HG03469 (cell line): ENCODE measurements at regions not wholly inside any gene's neighbourhood (a gene's known extent, or its start where the extent isn't known, plus 50 kb on each side); places are given as distances from the start of the nearest gene placed in this dataset.

Experiments
- ATAC-seq: cut with Tn5 transposase; IDR thresholded peaks from one replicate; pipeline ENCODE4 v1.9.1; 2021; ENCODE audit warnings: mild to moderate bottlenecking, moderate library complexity, moderate number of reproducible peaks; ENCODE audit not compliant: unreplicated experiment

- ATAC-seq: no peak
Observed at GRCh38 chr7:41255716-41256115, 447.2 kb downstream of the INHBA start.

GRCh38 chr7:41255113-41255512, 447.8 kb downstream of the INHBA start:
- ATAC-seq: no peak

- no peak for ATAC-seq
Observed at GRCh38 chr7:41252957-41253356, 449.9 kb downstream of the INHBA start.

- ATAC-seq: no peak
Observed at GRCh38 chr7:41252551-41252950, 450.3 kb downstream of the INHBA start.

- no peak for ATAC-seq
Observed at GRCh38 chr7:41247143-41247865, 455.6 kb downstream of the INHBA start.

GRCh38 chr7:41245916-41246315, 457.0 kb downstream of the INHBA start:
- ATAC-seq: no peak

GRCh38 chr7:41244246-41244645, 458.6 kb downstream of the INHBA start:
- no peak for ATAC-seq

GRCh38 chr7:41241641-41242040, 461.2 kb downstream of the INHBA start:
- ATAC-seq: no peak

- ATAC-seq: no peak
Observed at GRCh38 chr7:41239596-41239995, 463.3 kb downstream of the INHBA start.

- ATAC-seq: no peak
Observed at GRCh38 chr7:41238851-41239331, 464.0 kb downstream of the INHBA start.

GRCh38 chr7:41237956-41238355, 464.9 kb downstream of the INHBA start:
- ATAC-seq: no peak

GRCh38 chr7:41232086-41232485, 470.8 kb downstream of the INHBA start:
- no peak for ATAC-seq

GRCh38 chr7:41224063-41224763, 478.7 kb downstream of the INHBA start:
- ATAC-seq: no peak

GRCh38 chr7:41222746-41223145, 480.1 kb downstream of the INHBA start:
- ATAC-seq: no peak

GRCh38 chr7:41220266-41220665, 482.6 kb downstream of the INHBA start:
- ATAC-seq: no peak

GRCh38 chr7:41219276-41219675, 483.6 kb downstream of the INHBA start:
- ATAC-seq: no peak

- no peak for ATAC-seq
Observed at GRCh38 chr7:41217306-41217705, 485.6 kb downstream of the INHBA start.

GRCh38 chr7:41207141-41207540, 495.7 kb downstream of the INHBA start:
- no peak for ATAC-seq

- ATAC-seq: no peak
Observed at GRCh38 chr7:41206267-41206666, 496.6 kb downstream of the INHBA start.

- peak; percentile 64 for ATAC-seq
Observed at GRCh38 chr7:41205600-41205999, 497.3 kb downstream of the INHBA start.

- ATAC-seq: no peak
Observed at GRCh38 chr7:41203542-41203941, 499.3 kb downstream of the INHBA start.

- no peak for ATAC-seq
Observed at GRCh38 chr7:41201021-41201420, 501.9 kb downstream of the INHBA start.
